Prostate gland (tissue), 2 donors: ENCODE measurements at regions not wholly inside any gene's neighbourhood (a gene's known extent, or its start where the extent isn't known, plus 50 kb on each side); places are given as distances from the start of the nearest gene placed in this dataset.

Experiments
- POLR2A ChIP-seq: fragments of 450-650 bp; IDR thresholded peaks from one replicate; pipeline ENCODE4 v1.6.1; 2016; ENCODE audit warnings: antibody characterized with exemption, mild to moderate bottlenecking
- POLR2AphosphoS5 ChIP-seq: sonication (generic); formaldehyde crosslinking; IDR thresholded peaks from one replicate; pipeline ENCODE4 v1.6.1; 2017; ENCODE audit warnings: antibody characterized with exemption
- TF ChIP-seq, protein P1 (sequence below), 4 experiments: fragments of 200-600 bp in 2 of 4; fragments of 450-650 bp in 2 of 4; sonication (generic) in 2 of 4; IDR thresholded peaks; 1 replicate in 3 of 4; 2 replicates in 1 of 4; pipeline ENCODE4 v1.5.1; 2016 to 2019; ENCODE audit warnings: antibody characterized with exemption in 4 of 4, mild to moderate bottlenecking in 2 of 4, moderate library complexity in 2 of 4

DNA sequence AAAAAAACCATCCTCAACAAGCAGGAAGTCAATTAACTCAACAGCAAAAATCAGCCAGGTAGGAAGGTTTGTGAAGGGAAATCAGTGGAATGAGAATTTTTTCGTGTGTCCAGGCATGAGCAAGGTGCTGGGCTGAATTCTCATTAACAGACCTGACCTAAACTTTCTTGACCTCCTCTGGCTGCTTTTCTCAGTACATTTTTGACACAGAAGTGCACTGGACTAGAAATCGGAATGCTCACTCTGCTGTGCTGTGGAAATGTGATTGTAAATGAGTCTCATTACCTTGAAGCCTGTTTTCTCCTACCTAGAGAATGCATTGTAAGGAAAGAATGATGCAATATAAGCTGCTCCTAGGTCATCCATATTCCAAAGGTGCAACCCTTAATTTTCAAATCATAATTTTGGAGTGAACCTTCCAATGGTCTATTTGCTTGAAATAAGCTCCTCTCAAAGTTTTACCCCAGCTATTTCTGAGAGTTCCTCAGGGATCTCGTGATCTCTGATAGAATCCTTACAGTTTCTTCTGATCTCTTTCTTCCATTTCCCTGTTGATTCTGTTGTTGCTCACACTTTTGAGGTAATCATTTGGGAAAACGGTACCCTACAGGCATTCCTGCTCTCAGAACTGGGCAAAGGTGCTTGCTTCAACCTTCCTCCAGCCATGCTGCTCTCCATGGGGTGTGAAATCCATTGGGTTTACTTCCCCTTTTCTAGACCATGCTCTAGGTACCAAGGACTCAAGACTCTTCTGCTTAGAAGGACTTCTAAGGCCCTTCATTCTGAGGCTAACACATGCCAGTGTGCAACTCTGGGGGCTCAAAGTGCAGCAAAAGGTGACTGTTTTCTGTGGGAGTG is 104.9 kb upstream of the ITPRID2 start:
- TF ChIP-seq, protein P1, sequence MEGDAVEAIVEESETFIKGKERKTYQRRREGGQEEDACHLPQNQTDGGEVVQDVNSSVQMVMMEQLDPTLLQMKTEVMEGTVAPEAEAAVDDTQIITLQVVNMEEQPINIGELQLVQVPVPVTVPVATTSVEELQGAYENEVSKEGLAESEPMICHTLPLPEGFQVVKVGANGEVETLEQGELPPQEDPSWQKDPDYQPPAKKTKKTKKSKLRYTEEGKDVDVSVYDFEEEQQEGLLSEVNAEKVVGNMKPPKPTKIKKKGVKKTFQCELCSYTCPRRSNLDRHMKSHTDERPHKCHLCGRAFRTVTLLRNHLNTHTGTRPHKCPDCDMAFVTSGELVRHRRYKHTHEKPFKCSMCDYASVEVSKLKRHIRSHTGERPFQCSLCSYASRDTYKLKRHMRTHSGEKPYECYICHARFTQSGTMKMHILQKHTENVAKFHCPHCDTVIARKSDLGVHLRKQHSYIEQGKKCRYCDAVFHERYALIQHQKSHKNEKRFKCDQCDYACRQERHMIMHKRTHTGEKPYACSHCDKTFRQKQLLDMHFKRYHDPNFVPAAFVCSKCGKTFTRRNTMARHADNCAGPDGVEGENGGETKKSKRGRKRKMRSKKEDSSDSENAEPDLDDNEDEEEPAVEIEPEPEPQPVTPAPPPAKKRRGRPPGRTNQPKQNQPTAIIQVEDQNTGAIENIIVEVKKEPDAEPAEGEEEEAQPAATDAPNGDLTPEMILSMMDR (IDR thresholded peaks at IDR 0.05): no peak
- TF ChIP-seq POLR2AphosphoS5 (no peak), POLR2A (no peak)
